ENCODE measurements at regions not wholly inside any gene's neighbourhood (a gene's known extent, or its start where the extent isn't known, plus 50 kb on each side); places are given as distances from the start of the nearest gene placed in this dataset.

- H3K4me1 ChIP-seq, result peaks cover 0 to 18% (median 2%) of the 10 kb centered on the region in 4 donors
Observed at GRCh38 chr17:62167076-62167475, 102.0 kb upstream of the MED13 start.

DNA sequence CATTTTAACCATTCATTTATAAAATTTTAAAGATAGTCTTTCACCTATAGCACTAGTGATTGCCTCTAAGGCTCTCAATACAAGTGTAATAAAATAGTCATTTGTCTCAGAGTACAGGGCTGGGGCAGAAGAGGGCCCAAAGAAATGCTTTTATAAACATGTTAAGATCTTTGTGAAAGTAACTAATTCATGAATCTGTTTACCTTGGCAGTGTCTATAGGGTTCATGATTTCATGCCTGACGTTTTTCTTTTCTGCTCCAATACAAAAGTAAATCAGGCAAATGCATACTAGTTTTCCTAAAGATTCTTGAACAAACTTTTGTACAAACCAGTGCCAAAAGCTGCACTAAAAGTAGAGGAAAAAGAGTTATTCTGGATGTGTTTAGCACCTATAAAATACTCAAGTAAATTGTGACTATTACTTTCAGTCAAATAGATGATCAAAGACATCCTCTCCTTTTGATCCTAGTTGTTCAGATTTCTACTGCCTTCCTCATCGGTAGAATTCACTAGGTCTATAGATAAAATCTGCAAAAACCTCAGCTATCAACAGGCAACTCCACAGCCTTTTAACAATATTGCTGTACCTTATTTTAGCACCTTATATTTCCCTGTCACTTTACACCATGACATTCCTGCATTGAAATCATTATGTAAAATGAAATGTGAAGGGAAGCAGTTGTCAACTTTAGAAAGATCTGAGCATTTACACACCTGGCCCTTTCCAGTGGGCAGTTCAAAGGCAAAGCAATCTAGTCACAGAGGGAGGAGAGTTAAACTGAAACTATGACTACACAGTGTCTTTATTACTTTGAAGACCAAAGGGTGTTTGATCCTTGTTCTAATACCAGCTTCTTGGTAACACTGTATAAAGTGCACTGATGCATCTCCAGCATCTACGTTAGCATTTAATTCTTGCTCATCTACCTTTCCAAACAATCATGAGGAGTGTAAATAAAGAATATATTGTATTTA, 100.0 kb upstream of the MED13 start:
- Histone ChIP-seq H3K27me3 (no peaks in the 10 kb centered on the region), H3K4me3 (no peak overlapping the region), H3K4me1 (peaks cover 0 to 18% (median 2%) of the 10 kb centered on the region in 4 donors), H3K27ac (peak overlapping the region in 3 of 4 donors; percentile 67 to 87 (median 86)), H3K36me3 (no peaks in the 10 kb centered on the region), H3K9me3 (no peaks in the 10 kb centered on the region)
- no peak for TF ChIP-seq POLR2A (IDR thresholded peaks at IDR 0.05)
- TF ChIP-seq, protein P1, sequence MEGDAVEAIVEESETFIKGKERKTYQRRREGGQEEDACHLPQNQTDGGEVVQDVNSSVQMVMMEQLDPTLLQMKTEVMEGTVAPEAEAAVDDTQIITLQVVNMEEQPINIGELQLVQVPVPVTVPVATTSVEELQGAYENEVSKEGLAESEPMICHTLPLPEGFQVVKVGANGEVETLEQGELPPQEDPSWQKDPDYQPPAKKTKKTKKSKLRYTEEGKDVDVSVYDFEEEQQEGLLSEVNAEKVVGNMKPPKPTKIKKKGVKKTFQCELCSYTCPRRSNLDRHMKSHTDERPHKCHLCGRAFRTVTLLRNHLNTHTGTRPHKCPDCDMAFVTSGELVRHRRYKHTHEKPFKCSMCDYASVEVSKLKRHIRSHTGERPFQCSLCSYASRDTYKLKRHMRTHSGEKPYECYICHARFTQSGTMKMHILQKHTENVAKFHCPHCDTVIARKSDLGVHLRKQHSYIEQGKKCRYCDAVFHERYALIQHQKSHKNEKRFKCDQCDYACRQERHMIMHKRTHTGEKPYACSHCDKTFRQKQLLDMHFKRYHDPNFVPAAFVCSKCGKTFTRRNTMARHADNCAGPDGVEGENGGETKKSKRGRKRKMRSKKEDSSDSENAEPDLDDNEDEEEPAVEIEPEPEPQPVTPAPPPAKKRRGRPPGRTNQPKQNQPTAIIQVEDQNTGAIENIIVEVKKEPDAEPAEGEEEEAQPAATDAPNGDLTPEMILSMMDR (IDR thresholded peaks at IDR 0.05), result no peak
- no peak for DNase-seq

More at GRCh38 chr17:62167076-62167475, 102.0 kb upstream of the MED13 start:
- no peaks in the 10 kb centered on the region for H3K9me3 ChIP-seq
- TF ChIP-seq, protein P1 (IDR thresholded peaks at IDR 0.05), result no peak
- H3K4me3 ChIP-seq, result no peak overlapping the region
- no peaks in the 10 kb centered on the region for H3K27me3 ChIP-seq
- no peak overlapping the region for H3K27ac ChIP-seq
- no peak for DNase-seq
- H3K36me3 ChIP-seq, result no peaks in the 10 kb centered on the region

GRCh38 chr17:62163847-62164246, 98.8 kb upstream of the MED13 start:
- peak overlapping the region in 3 of 4 donors; percentile 67 to 87 (median 86) for H3K27ac ChIP-seq
- TF ChIP-seq, protein P1 (IDR thresholded peaks at IDR 0.05), result no peak
- TF ChIP-seq POLR2A (IDR thresholded peaks at IDR 0.05), result no peak

GRCh38 chr17:62162898-62163297, 97.8 kb upstream of the MED13 start:
- TF ChIP-seq, protein P1 (IDR thresholded peaks at IDR 0.05), result no peak
- no peak for TF ChIP-seq POLR2A (IDR thresholded peaks at IDR 0.05)
- H3K27ac ChIP-seq, result peak overlapping the region in 1 of 4 donors; percentile 87
- H3K4me3 ChIP-seq, result no peak overlapping the region
- no peaks in the 10 kb centered on the region for H3K27me3 ChIP-seq
- peaks cover 0 to 18% (median 2%) of the 10 kb centered on the region in 4 donors for H3K4me1 ChIP-seq
- no peaks in the 10 kb centered on the region for H3K36me3 ChIP-seq
- no peak for DNase-seq
- no peaks in the 10 kb centered on the region for H3K9me3 ChIP-seq

More at GRCh38 chr17:62163847-62164246, 98.8 kb upstream of the MED13 start:
- H3K4me1 ChIP-seq, result peaks cover 0 to 18% (median 2%) of the 10 kb centered on the region in 4 donors
- no peak overlapping the region for H3K4me3 ChIP-seq
- H3K27me3 ChIP-seq, result no peaks in the 10 kb centered on the region
- peak in 2 of 3 donors; percentile 76 to 87 for DNase-seq
- no peaks in the 10 kb centered on the region for H3K9me3 ChIP-seq
- no peaks in the 10 kb centered on the region for H3K36me3 ChIP-seq

GRCh38 chr17:62161405-62162148, 96.5 kb upstream of the MED13 start:
- H3K27ac ChIP-seq, result no peak overlapping the region
- H3K9me3 ChIP-seq, result no peaks in the 10 kb centered on the region
- TF ChIP-seq POLR2A (IDR thresholded peaks at IDR 0.05), result no peak
- TF ChIP-seq, protein P1 (IDR thresholded peaks at IDR 0.05), result no peak
- peaks cover 0 to 18% (median 2%) of the 10 kb centered on the region in 4 donors for H3K4me1 ChIP-seq
- no peaks in the 10 kb centered on the region for H3K27me3 ChIP-seq
- H3K36me3 ChIP-seq, result no peaks in the 10 kb centered on the region
- H3K4me3 ChIP-seq, result no peak overlapping the region
- no peak for DNase-seq
